SJSA1 (cell line): ENCODE measurements at regions not wholly inside any gene's neighbourhood (a gene's known extent, or its start where the extent isn't known, plus 50 kb on each side); places are given as distances from the start of the nearest gene placed in this dataset.

ENCODE experiments used
- DNase-seq, 2 experiments: peaks; one replicate each; pipeline ENCODE4 v3.0.0-alpha.2; 2015 to 2020; ENCODE audit warnings: low spot score in 2 of 2, low read depth in 1 of 2
- H3K27ac ChIP-seq: fragments of 250-450 bp; sonication (Bioruptor Pico); 2 replicates; pipeline ENCODE4 v1.5.1; 2020; ENCODE audit warnings: mild to moderate bottlenecking, moderate library complexity
- H3K27me3 ChIP-seq: fragments of 250-450 bp; sonication (Bioruptor Pico); replicated peaks from 2 replicates; pipeline ENCODE4 v1.5.1; 2020; ENCODE audit warnings: mild to moderate bottlenecking, moderate library complexity
- H3K36me3 ChIP-seq: fragments of 250-450 bp; sonication (Bioruptor Pico); 2 replicates; pipeline ENCODE4 v1.5.1; 2020; ENCODE audit warnings: mild to moderate bottlenecking
- H3K4me1 ChIP-seq: fragments of 250-450 bp; sonication (Bioruptor Pico); replicated peaks from 2 replicates; pipeline ENCODE4 v1.6.1; 2021; ENCODE audit warnings: mild to moderate bottlenecking
- H3K4me3 ChIP-seq: fragments of 250-450 bp; sonication (Bioruptor Pico); 2 replicates; pipeline ENCODE4 v1.5.1; 2020; ENCODE audit warnings: mild to moderate bottlenecking
- H3K9me3 ChIP-seq: fragments of 250-450 bp; sonication (Bioruptor Pico); replicated peaks from 2 replicates; pipeline ENCODE4 v1.5.1; 2020; ENCODE audit warnings: mild to moderate bottlenecking

DNA sequence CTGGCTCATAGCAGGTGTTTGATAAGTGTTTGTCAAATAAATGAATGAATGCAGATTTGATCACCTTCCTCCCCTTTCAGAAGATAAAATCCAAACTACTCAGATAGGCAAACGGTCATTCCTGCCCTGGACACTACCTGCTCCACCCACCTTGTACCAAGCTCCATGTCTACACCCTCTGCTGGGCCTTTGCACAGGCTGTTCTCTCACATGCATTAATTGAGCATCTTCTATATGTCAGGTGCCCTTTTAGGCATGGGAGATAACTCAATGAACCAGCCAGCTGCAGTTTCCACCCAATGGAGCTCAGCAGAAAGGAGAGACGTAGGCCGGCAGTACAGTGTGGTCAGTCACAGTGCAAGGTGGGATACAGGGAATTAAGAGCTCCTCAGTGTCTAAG lies 102.3 kb upstream of the CPEB4 start:
- no peak overlapping the region for H3K27ac ChIP-seq
- no peak for DNase-seq
- H3K36me3 ChIP-seq: no peaks in the 10 kb centered on the region
- H3K9me3 ChIP-seq: no peaks in the 10 kb centered on the region
- no peaks in the 10 kb centered on the region for H3K27me3 ChIP-seq
- H3K4me3 ChIP-seq: no peak overlapping the region
- H3K4me1 ChIP-seq: peaks cover 40% of the 10 kb centered on the region

DNA sequence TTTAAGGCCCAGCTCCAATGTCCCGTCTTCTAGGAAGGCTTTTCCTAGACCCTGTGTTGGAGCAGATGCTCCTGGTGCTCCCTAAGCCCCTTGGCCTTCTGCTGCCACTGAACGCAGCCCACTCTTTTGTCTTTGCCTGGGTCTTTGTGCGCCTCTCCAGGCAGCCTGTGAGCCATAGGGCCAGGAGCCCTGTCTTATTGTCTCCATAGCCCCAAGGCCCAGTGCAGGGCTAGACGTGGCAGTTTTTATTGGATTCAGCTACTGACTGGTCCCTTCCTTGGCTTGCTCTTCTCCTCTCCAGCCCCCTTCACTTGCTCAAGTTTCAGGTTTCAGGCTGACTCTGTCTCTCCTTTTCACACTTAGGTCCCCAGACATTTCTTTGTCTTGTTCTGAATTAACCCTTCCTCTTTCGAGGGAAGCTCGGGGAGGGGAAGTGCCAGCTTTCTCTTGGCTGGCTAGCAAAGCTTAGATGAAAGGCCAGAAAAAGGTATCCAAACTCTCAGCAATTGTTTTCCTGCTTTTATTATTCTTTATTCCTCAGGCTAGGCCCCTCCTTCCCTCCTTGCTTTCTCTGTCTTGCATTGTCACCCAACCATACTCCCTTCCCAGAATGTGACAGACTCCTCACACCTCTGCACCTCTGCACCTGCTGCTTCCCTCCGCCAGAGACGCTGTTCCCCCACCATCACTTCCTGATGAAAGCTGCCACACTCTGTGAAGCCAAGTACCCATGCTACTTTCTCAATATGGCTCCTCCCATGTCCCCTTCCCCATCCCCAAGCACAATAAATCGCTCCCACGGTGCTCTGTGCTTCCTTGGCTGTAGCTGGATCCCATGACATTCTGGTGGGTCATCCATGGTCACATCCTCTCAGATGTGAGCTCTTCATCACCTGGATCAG lies 101.6 kb upstream of the CPEB4 start:
- DNase-seq: no peak
- H3K36me3 ChIP-seq: no peaks in the 10 kb centered on the region
- H3K4me1 ChIP-seq: peaks cover 33% of the 10 kb centered on the region
- H3K27me3 ChIP-seq: no peaks in the 10 kb centered on the region
- no peaks in the 10 kb centered on the region for H3K9me3 ChIP-seq
- H3K27ac ChIP-seq: no peak overlapping the region
- no peak overlapping the region for H3K4me3 ChIP-seq

- peak; percentile 53 to 76 for DNase-seq
- Histone ChIP-seq H3K4me3 (no peak overlapping the region), H3K9me3 (no peaks in the 10 kb centered on the region), H3K4me1 (peaks cover 14% of the 10 kb centered on the region), H3K36me3 (no peaks in the 10 kb centered on the region), H3K27ac (no peak overlapping the region), H3K27me3 (no peaks in the 10 kb centered on the region)
These were observed 98.9 kb upstream of the CPEB4 start for GRCh38 chr5:173789031-173789920.

DNA sequence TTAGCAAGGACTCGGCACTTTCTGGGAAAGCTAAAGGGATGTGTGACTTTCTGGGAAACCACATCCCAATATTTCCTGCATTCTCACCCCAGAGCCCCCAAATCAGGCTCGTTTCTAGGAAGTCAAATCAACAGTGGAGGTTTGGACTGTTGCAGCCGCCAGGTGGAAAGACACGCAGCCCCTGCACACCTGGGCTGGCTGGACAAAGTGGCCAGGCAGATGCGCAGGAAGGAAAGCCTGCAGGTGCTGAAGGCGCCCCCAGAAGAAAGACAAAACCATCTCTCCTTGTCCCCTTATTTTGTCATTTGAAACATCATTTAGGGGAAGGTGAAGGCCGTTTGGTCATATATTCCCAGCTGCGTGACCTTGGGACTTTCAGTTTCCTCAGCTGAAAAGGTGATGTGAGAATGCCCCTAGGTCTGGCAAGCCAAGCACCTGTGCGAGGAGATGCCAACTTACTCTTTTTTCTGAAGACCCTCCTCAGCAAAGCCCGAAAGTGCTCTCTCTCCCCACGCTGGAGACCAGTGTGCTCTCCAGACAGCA lies 97.9 kb upstream of the CPEB4 start:
- DNase-seq: no peak
- H3K4me1 ChIP-seq: peaks cover 14% of the 10 kb centered on the region
- H3K36me3 ChIP-seq: no peaks in the 10 kb centered on the region
- no peaks in the 10 kb centered on the region for H3K9me3 ChIP-seq
- H3K27me3 ChIP-seq: no peaks in the 10 kb centered on the region
- H3K27ac ChIP-seq: no peak overlapping the region
- no peak overlapping the region for H3K4me3 ChIP-seq

GRCh38 chr5:173790836-173791546 lies 97.2 kb upstream of the CPEB4 start:
- Histone ChIP-seq H3K36me3 (no peaks in the 10 kb centered on the region), H3K27ac (no peak overlapping the region), H3K4me1 (peaks cover 14% of the 10 kb centered on the region), H3K27me3 (no peaks in the 10 kb centered on the region), H3K4me3 (no peak overlapping the region), H3K9me3 (no peaks in the 10 kb centered on the region)
- no peak for DNase-seq

GRCh38 chr5:173791878-173792277 lies 96.3 kb upstream of the CPEB4 start:
- no peak overlapping the region for H3K27ac ChIP-seq
- H3K27me3 ChIP-seq: no peaks in the 10 kb centered on the region
- peaks cover 14% of the 10 kb centered on the region for H3K4me1 ChIP-seq
- H3K4me3 ChIP-seq: no peak overlapping the region
- H3K36me3 ChIP-seq: no peaks in the 10 kb centered on the region
- no peak for DNase-seq
- H3K9me3 ChIP-seq: no peaks in the 10 kb centered on the region

- H3K27me3 ChIP-seq: no peaks in the 10 kb centered on the region
- no peak overlapping the region for H3K27ac ChIP-seq
- no peaks in the 10 kb centered on the region for H3K36me3 ChIP-seq
- DNase-seq: no peak
- no peak overlapping the region for H3K4me3 ChIP-seq
- no peaks in the 10 kb centered on the region for H3K9me3 ChIP-seq
- H3K4me1 ChIP-seq: peaks cover 14% of the 10 kb centered on the region
These were observed 95.2 kb upstream of the CPEB4 start for GRCh38 chr5:173792781-173793547.

DNA sequence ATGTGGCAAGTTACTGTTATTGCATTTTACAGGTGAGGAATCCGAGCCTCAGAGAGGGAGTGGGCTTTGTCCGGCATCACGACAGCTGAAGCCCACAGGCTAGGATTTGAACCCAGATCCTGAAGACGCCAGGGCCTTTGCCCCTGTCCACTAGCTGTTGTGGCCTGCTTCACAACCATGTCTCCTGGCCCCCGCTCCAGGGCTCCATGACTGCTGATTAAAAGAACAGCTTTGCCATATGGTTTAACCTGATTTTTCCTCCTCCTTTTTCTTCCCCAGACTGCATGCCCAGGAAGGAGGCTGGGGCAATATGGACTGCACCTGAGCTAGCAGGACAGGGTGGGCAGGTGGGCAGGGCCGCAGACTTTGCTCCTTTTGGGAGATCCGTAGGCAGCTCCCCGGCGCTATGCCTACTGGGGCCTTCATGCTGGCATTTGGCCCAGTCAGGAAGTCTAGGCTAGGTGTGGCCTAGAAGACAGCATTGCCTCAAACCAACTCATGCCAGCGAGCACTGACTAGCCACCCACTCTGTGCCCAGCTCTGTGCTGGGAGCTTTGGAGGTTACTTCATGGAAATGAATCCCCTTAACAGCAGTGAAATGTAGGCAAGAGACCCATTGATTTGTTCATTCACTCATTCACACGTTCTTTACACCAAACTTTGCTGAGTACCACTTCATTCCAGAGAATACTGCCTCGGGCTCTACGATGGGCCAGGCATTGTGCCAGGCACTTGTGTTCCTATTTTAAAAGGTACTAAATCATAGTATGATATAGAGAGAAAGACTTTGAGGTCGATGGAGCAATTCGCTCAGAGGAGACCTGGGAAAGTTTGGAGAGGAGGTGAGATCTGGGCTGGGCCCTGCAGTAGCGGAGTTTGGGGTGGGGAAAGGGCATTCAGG lies 94.3 kb upstream of the CPEB4 start:
- Histone ChIP-seq H3K36me3 (no peaks in the 10 kb centered on the region), H3K4me1 (peaks cover 8% of the 10 kb centered on the region), H3K27ac (no peak overlapping the region), H3K9me3 (no peaks in the 10 kb centered on the region), H3K4me3 (no peak overlapping the region), H3K27me3 (no peaks in the 10 kb centered on the region)
- no peak for DNase-seq

DNA sequence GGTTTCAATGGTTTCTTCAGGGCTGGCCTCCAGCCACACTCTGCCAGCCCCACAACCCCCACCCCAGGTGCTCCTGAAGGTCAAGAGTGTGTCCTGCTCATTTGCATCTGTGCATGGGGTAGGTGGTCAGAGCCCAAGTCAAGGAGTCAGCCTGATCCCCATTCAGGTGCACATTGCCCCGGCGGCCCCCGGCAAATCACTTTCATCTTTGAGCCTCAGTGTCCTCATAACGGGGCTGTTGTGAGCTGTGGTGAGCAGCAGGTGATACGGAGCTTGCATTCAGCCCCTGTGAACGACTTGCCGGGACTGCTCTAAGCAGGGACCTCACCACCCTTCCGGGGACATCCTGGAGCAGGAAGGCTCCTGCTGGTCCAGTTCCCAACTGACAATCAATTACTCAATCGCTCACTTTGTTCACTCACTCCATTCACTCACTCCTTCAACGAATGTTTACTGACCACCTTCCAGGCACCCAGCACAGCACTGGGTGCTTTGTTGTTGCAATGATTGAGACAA lies 93.2 kb upstream of the CPEB4 start:
- no peaks in the 10 kb centered on the region for H3K9me3 ChIP-seq

DNA sequence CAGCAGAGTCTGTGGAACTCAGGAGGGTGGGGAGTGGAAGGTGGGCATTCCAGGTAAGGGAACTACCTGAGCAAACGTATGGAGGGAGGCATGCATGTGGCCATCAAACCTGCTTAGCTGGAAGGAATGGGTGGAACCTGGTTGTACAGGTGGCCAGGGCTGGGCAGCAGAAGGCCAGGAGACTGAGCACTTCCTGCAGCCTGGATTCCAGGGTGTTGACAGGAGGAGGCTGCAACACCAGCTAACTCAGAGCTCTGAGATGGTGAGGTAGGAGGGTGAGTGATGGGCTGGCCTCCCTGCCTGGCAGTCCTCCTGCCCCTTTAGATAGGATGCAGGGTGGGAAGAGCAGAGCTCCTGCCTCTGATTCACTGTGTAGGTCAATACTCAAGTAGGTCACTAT lies 92.5 kb upstream of the CPEB4 start:
- Histone ChIP-seq H3K36me3 (no peaks in the 10 kb centered on the region), H3K27ac (no peak overlapping the region), H3K4me3 (no peak overlapping the region), H3K4me1 (no peaks in the 10 kb centered on the region), H3K27me3 (no peaks in the 10 kb centered on the region), H3K9me3 (no peaks in the 10 kb centered on the region)
- DNase-seq: no peak

More for the DNA sequence above, 93.2 kb upstream of the CPEB4 start:
- H3K27ac ChIP-seq: no peak overlapping the region
- DNase-seq: no peak
- no peaks in the 10 kb centered on the region for H3K4me1 ChIP-seq
- H3K4me3 ChIP-seq: no peak overlapping the region
- no peaks in the 10 kb centered on the region for H3K36me3 ChIP-seq
- no peaks in the 10 kb centered on the region for H3K27me3 ChIP-seq

DNA sequence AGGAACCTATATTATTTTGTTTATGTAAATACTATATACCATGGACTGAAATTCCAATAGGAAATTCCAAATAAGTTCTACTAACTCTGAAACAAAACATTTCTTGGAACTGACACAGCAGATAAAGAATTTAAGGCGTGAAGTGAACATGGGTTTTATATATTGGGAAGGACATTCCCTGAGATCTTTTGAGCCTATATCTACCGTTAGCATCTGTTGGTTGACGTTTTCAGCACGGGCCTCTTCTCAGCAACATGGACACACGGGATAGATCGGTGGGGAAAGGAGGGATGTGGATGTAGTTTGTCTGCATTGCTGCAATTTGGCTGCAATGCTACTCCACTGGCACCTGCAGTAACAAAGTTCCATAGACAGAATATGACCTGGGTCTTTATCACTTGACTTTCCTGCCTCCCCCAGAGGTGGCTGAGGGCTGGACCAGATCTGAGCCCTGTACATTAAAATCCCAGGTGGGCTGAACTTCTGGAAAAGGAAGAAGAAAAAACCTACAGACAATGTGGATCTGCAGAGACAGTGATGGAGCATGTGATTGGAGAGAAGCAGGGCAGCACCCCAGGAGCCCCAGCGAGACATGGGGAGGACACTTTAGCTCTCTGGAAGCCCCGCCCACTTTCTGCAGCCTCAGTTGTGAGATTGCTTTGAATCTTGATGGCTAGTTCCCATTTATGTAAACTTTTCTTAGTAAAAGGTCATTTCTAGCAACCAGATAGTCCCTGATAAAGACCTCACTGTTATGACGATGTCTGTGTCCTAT lies 91.2 kb upstream of the CPEB4 start:
- no peaks in the 10 kb centered on the region for H3K4me1 ChIP-seq
- no peak overlapping the region for H3K27ac ChIP-seq
- DNase-seq: no peak
- H3K9me3 ChIP-seq: no peaks in the 10 kb centered on the region
- no peak overlapping the region for H3K4me3 ChIP-seq
- H3K27me3 ChIP-seq: no peaks in the 10 kb centered on the region
- H3K36me3 ChIP-seq: no peaks in the 10 kb centered on the region
